GM12878 (cell line): ENCODE measurements at regions not wholly inside any gene's neighbourhood (a gene's known extent, or its start where the extent isn't known, plus 50 kb on each side); places are given as distances from the start of the nearest gene placed in this dataset.

Experiments used
- ATAC-seq: fragments of 200-7000 bp; cut with Tn5 transposase; 3 replicates; pipeline ENCODE4 v1.9.1; 2020; ENCODE audit warnings: mild to moderate bottlenecking, moderate library complexity
- BruUV-seq: library from RNA; stranded (reverse); fragments of 400-500 nt; replicated peaks from 2 replicates; lab custom pipeline; 2021; lab: Mats Ljungman, UMichigan
- CTCF ChIA-PET: fragments of 300-600 bp; sonication (Branson Sonifier 250); formaldehyde crosslinking; extraction: SDS; loops from one replicate; lab custom pipeline; 2021; ENCODE audit warnings: inconsistent platforms; lab: Yijun Ruan, JAX
- POLR2A ChIA-PET: fragments of 350-600 bp; formaldehyde crosslinking; extraction: SDS; loops from one replicate; lab custom pipeline; 2021; ENCODE audit warnings: inconsistent platforms; lab: Charles Lee
- RAD21 ChIA-PET: fragments of 300-600 bp; sonication (Branson Sonifier 250); formaldehyde crosslinking; loops from one replicate; lab custom pipeline; 2023; ENCODE audit warnings: antibody characterized with exemption; ENCODE audit not compliant: unreplicated experiment; lab: Charles Lee
- SMC1A ChIA-PET: fragments of 300-600 bp; sonication (Branson Sonifier 250); formaldehyde crosslinking; loops from one replicate; lab custom pipeline; 2023; ENCODE audit not compliant: unreplicated experiment, uncharacterized antibody; lab: Charles Lee
- DNase-seq: peaks from one replicate; pipeline ENCODE4 v3.0.0-alpha.2; 2011; ENCODE audit warnings: low read depth, low spot score
- FAIRE-seq: peaks from 3 replicates; lab custom pipeline; 2011; peaks lifted over from hg19 to GRCh38; lab: Jason Lieb, UNC
- H2AFZ ChIP-seq: 2 replicates; pipeline ENCODE4 v1.6.0; 2011; ENCODE audit warnings: low read depth, low read length, control low read depth; ENCODE audit not compliant: control insufficient read depth
- H3K27ac ChIP-seq: 2 replicates; pipeline ENCODE4 v1.5.1; 2011; ENCODE audit warnings: control low read depth; ENCODE audit not compliant: control insufficient read depth, insufficient read depth
- H3K27me3 ChIP-seq, 2 experiments: replicated peaks in 1 of 2; 2 replicates each; pipeline versions ENCODE4 v1.6.0 to v1.6.1; 2011; ENCODE audit warnings: low read length in 1 of 2; ENCODE audit not compliant: control insufficient read depth in 2 of 2, insufficient read depth in 2 of 2
- H3K36me3 ChIP-seq, 2 experiments: 2 replicates each; pipeline ENCODE4 v1.5.1; 2011; ENCODE audit warnings: low read length in 1 of 2; ENCODE audit not compliant: control insufficient read depth in 2 of 2, insufficient read depth in 2 of 2
- H3K4me1 ChIP-seq: 2 replicates; pipeline ENCODE4 v1.6.1; 2011; ENCODE audit warnings: mild to moderate bottlenecking, low read length, moderate library complexity, mixed read lengths; ENCODE audit not compliant: control insufficient read depth, insufficient read depth
- H3K4me2 ChIP-seq: 2 replicates; pipeline ENCODE4 v1.6.0; 2011; ENCODE audit warnings: control low read depth; ENCODE audit not compliant: control insufficient read depth, insufficient read depth
- H3K4me3 ChIP-seq: fragments of 200-600 bp; sonication (generic); 2 replicates; pipeline ENCODE4 v1.5.1; 2016
- H3K79me2 ChIP-seq: 2 replicates; pipeline ENCODE4 v1.6.0; 2011; ENCODE audit warnings: low read length; ENCODE audit not compliant: control insufficient read depth, insufficient read depth
- H3K9ac ChIP-seq: 2 replicates; pipeline ENCODE4 v1.8.0; 2011; ENCODE audit warnings: low read length, control low read depth, mixed read lengths; ENCODE audit not compliant: control insufficient read depth, insufficient read depth
- H3K9me3 ChIP-seq: replicated peaks from 3 replicates; pipeline ENCODE4 v1.5.1; 2011; ENCODE audit warnings: mild to moderate bottlenecking, low read length; ENCODE audit not compliant: control insufficient read depth, insufficient read depth
- H4K20me1 ChIP-seq: 2 replicates; pipeline ENCODE4 v1.6.0; 2011; ENCODE audit not compliant: control insufficient read depth, insufficient read depth
- CHD2 ChIP-seq: IDR thresholded peaks from 2 replicates; pipeline ENCODE4 v1.6.1; 2011; ENCODE audit warnings: low read depth, low read length, improper control_type of control experiment, borderline replicate concordance
- NBN ChIP-seq: fragments of 450-650 bp; IDR thresholded peaks from 2 replicates; pipeline ENCODE4 v1.6.1; 2016
- WGBS: methylation state at CpG from one replicate; pipeline ENCODE4 v1.1.6; 2016; ENCODE audit warnings: low lambda C conversion rate; ENCODE audit not compliant: insufficient replicate concordance, insufficient coverage; ENCODE audit errors: missing lambda C conversion rate; 5-methylcytosine and 5-hydroxymethylcytosine counted together
- in situ Hi-C: fragments of 300-500 bp; cut with MboI; formaldehyde crosslinking; loops from 9 replicates; pipeline ENCODE4 v1.14.3; 2018; ENCODE audit warnings: mixed read lengths
- intact Hi-C: fragments of 100-400 bp; cut with micrococcal nuclease; formaldehyde crosslinking; loops from one replicate; pipeline ENCODE4 v1.14.2; 2022; ENCODE audit not compliant: unreplicated experiment
- TF ChIP-seq, protein P1 (sequence below): IDR thresholded peaks from 2 replicates; pipeline ENCODE4 v1.6.1; 2011; ENCODE audit warnings: mild to moderate bottlenecking, low read depth, low read length, moderate library complexity; ENCODE audit not compliant: insufficient replicate concordance
- TF ChIP-seq, protein P2 (sequence below): fragments of 150-350 bp; IDR thresholded peaks from 2 replicates; pipeline ENCODE4 v1.6.1; 2016; ENCODE audit warnings: low read depth, low read length

DNA sequence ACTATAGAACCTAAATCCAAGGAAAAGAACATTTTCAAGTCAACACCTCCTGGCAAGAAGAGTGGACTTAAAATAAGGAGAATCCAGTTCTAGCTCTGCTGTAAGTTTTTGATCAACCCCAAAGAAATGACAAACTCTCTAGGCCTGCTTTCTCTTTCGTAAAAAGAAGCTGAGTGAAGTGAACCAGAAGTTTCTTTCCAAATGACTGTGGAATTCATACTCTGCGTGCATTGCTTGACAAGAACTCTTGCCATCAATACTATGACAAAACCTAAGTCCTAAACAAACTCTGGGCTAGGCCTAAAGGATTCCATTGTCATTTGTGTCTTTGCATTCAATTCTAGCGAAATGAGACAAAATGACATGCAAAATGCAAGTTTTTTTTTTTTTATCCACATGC lies 187.5 kb upstream of the SOX9 start (continued):
- TF ChIP-seq, protein P1, sequence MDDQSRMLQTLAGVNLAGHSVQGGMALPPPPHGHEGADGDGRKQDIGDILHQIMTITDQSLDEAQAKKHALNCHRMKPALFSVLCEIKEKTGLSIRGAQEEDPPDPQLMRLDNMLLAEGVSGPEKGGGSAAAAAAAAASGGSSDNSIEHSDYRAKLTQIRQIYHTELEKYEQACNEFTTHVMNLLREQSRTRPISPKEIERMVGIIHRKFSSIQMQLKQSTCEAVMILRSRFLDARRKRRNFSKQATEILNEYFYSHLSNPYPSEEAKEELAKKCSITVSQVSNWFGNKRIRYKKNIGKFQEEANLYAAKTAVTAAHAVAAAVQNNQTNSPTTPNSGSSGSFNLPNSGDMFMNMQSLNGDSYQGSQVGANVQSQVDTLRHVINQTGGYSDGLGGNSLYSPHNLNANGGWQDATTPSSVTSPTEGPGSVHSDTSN: no peak
- TF ChIP-seq, protein P2, sequence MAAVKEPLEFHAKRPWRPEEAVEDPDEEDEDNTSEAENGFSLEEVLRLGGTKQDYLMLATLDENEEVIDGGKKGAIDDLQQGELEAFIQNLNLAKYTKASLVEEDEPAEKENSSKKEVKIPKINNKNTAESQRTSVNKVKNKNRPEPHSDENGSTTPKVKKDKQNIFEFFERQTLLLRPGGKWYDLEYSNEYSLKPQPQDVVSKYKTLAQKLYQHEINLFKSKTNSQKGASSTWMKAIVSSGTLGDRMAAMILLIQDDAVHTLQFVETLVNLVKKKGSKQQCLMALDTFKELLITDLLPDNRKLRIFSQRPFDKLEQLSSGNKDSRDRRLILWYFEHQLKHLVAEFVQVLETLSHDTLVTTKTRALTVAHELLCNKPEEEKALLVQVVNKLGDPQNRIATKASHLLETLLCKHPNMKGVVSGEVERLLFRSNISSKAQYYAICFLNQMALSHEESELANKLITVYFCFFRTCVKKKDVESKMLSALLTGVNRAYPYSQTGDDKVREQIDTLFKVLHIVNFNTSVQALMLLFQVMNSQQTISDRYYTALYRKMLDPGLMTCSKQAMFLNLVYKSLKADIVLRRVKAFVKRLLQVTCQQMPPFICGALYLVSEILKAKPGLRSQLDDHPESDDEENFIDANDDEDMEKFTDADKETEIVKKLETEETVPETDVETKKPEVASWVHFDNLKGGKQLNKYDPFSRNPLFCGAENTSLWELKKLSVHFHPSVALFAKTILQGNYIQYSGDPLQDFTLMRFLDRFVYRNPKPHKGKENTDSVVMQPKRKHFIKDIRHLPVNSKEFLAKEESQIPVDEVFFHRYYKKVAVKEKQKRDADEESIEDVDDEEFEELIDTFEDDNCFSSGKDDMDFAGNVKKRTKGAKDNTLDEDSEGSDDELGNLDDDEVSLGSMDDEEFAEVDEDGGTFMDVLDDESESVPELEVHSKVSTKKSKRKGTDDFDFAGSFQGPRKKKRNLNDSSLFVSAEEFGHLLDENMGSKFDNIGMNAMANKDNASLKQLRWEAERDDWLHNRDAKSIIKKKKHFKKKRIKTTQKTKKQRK: no peak
- no peak for TF ChIP-seq NBN
- TF ChIP-seq, all 136 proteins: peak for 5

DNA sequence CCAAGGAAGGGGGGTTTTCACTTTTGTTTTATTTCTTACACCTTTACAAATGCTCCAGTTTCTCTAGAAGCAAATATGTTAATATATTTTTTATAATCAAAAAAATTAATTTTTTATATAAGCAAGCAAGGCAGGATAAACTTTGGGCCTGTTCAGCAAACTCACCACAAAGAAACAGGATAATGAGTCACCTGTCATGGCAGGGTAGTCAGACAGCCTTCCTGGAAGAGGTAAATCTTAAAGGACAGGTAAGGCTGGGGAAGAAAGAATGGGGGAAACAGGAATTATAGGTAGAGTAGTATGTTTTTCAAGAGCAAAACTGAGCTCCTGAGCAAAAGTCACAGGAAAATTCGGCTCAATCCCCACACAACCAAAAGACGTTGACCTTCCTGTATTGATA lies 186.3 kb upstream of the SOX9 start:
- ChIA-PET POLR2A (interaction anchor here (0.6 kb wide), 1 partner anchor 88 kb away, joined by 3 read pairs; no protein-coding TSS in a partner anchor), RAD21 (no interaction called here), CTCF (no interaction called here), SMC1A (no interaction called here)
- H3K9ac ChIP-seq: no peak overlapping the region
- no peaks in the 10 kb centered on the region for H3K79me2 ChIP-seq
- in situ Hi-C loops: no loop called here
- no peak overlapping the region for H2AFZ ChIP-seq
- no peak overlapping the region for H3K4me3 ChIP-seq
- 22% methylated on average over 2 of the region's 2 CpGs for WGBS
- ATAC-seq (no peak), DNase-seq (no peak), FAIRE-seq (no peak)
- intact Hi-C loops: no loop called here
- no peak overlapping the region for H3K27ac ChIP-seq
- no TSS peak for BruUV-seq
- no peak for TF ChIP-seq CHD2
- H3K4me1 ChIP-seq: peaks cover 7% of the 10 kb centered on the region; the same call in 1 of the 2 replicates
- H3K36me3 ChIP-seq: no peaks in the 10 kb centered on the region
- no peaks in the 10 kb centered on the region for H4K20me1 ChIP-seq
- H3K9me3 ChIP-seq: no peaks in the 10 kb centered on the region
- no peak overlapping the region for H3K4me2 ChIP-seq
- no peaks in the 10 kb centered on the region for H3K27me3 ChIP-seq
